ENCODE measurements at regions not wholly inside any gene's neighbourhood (a gene's known extent, or its start where the extent isn't known, plus 50 kb on each side); places are given as distances from the start of the nearest gene placed in this dataset.

DNA sequence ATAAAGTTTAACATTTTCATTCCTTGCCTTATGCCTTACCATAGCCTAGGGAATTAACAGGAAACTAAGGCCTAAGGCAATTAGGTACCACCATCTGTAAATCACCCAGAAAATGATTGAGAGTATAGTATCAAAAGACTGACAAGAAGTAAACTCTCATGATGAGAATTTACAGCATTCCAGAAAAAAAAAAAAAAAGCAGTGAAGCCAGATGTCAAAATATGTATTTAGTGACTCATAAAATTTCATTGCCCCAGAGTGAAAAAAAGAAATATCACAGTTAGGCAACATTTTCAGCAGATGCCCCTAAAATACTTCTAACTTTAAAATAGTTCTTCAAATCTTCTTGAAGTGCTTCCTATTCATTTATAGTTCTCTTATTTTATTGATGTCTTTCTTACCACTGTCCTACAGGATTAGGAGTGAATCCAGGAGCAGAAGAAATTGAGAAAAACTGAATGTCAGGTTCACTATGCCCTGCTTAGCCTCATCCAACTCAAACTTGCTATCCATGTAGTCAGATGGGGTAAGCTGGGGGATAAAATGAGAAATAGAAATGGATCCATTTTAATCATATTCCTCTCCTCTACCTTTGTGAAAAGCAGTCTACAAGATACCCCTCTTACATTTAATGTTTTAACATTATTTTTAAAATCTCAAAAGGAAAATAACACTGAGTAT lies 57.3 kb upstream of the TANK start:
- TF ChIP-seq, protein P1, sequence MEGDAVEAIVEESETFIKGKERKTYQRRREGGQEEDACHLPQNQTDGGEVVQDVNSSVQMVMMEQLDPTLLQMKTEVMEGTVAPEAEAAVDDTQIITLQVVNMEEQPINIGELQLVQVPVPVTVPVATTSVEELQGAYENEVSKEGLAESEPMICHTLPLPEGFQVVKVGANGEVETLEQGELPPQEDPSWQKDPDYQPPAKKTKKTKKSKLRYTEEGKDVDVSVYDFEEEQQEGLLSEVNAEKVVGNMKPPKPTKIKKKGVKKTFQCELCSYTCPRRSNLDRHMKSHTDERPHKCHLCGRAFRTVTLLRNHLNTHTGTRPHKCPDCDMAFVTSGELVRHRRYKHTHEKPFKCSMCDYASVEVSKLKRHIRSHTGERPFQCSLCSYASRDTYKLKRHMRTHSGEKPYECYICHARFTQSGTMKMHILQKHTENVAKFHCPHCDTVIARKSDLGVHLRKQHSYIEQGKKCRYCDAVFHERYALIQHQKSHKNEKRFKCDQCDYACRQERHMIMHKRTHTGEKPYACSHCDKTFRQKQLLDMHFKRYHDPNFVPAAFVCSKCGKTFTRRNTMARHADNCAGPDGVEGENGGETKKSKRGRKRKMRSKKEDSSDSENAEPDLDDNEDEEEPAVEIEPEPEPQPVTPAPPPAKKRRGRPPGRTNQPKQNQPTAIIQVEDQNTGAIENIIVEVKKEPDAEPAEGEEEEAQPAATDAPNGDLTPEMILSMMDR (IDR thresholded peaks at IDR 0.05; ENCODE audit: control extremely low read depth, extremely low read depth): no peak
- no peaks in the 10 kb centered on the region for H3K36me3 ChIP-seq (ENCODE audit: control insufficient read depth in 4 of 4, insufficient read depth in 4 of 4, low read length in 4 of 4)
- no peak overlapping the region for H3K27ac ChIP-seq (ENCODE audit: low read depth in 1 of 2, low read length in 1 of 2)
- no peak for DNase-seq
- no peak overlapping the region for H3K4me3 ChIP-seq
- peaks cover 0 to 15% (median 0%) of the 10 kb centered on the region in 5 donors for H3K4me1 ChIP-seq (ENCODE audit: control insufficient read depth in 5 of 5, insufficient read depth in 5 of 5, low read length in 5 of 5)
- H3K9me3 ChIP-seq (ENCODE audit: control insufficient read depth in 4 of 4, insufficient read depth in 3 of 4, low read length in 3 of 4): no peaks in the 10 kb centered on the region
- H3K27me3 ChIP-seq (ENCODE audit: control insufficient read depth in 3 of 3, insufficient read depth in 3 of 3, low read length in 2 of 3): no peaks in the 10 kb centered on the region
- no peak overlapping the region for H3K9ac ChIP-seq (ENCODE audit: insufficient read depth in 1 of 2, low read length in 2 of 2)
- no peak for ATAC-seq (ENCODE audit: insufficient read depth, low FRiP score)

DNA sequence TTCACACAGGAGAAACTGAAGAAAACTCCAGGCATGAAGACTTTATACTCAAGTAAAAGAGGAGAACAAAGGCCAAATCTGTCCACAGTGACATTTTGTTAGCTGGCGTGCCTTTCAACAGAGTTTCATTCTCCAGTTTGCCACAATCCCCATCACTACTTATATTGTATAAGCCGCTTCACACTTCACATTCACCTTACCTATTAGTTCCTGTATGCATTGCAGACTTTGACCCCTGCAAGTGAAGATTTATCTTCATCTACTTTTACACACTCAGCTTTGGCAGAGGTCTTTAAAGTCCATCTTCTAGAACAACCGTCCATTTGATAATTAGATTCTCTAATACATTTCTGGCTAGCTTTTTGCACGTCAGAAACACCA lies 56.8 kb upstream of the TANK start:
- Histone ChIP-seq H3K4me1 (ENCODE audit: control insufficient read depth in 5 of 5, insufficient read depth in 5 of 5, low read length in 5 of 5) (peaks cover 0 to 15% (median 0%) of the 10 kb centered on the region in 5 donors), H3K27me3 (ENCODE audit: control insufficient read depth in 3 of 3, insufficient read depth in 3 of 3, low read length in 2 of 3) (no peaks in the 10 kb centered on the region), H3K27ac (ENCODE audit: low read depth in 1 of 2, low read length in 1 of 2) (no peak overlapping the region), H3K4me3 (no peak overlapping the region), H3K36me3 (ENCODE audit: control insufficient read depth in 4 of 4, insufficient read depth in 4 of 4, low read length in 4 of 4) (no peaks in the 10 kb centered on the region), H3K9ac (ENCODE audit: insufficient read depth in 1 of 2, low read length in 2 of 2) (no peak overlapping the region), H3K9me3 (ENCODE audit: control insufficient read depth in 4 of 4, insufficient read depth in 3 of 4, low read length in 3 of 4) (no peaks in the 10 kb centered on the region)
- DNase-seq (no peak), ATAC-seq (ENCODE audit: insufficient read depth, low FRiP score) (no peak)
- TF ChIP-seq, protein P1 (IDR thresholded peaks at IDR 0.05; ENCODE audit: control extremely low read depth, extremely low read depth): no peak
- WGBS, 2 donors: 84 to 98% methylated on average over 4 of the region's 4 CpGs

DNA sequence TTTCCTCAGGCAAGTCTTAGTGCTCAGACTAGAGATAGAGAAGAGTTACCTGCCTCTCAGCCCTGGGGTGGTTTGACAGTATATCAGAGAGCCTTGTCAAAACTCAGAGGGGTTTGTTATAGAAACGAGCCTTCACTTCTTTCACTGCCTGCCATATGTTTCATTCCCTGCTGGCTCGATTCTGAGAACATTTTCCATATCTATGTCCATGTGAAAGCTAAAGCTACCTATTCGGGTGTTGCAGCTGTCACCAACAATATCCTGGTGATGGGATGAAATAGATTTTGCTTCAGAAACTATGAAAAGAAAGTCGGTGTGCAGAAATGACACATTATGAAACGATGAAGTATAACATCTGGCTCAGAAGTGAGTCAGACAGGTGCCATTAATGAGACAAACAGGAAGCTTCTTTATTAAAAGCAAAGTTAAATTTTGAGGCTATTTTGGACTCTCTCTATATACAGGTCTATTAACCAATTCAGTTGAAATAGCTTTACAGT lies 56.1 kb upstream of the TANK start:
- H3K27me3 ChIP-seq (ENCODE audit: control insufficient read depth in 3 of 3, insufficient read depth in 3 of 3, low read length in 2 of 3): no peaks in the 10 kb centered on the region
- TF ChIP-seq, protein P1 (IDR thresholded peaks at IDR 0.05; ENCODE audit: control extremely low read depth, extremely low read depth): no peak
- DNase-seq (no peak), ATAC-seq (ENCODE audit: insufficient read depth, low FRiP score) (no peak)
- 74 to 81% methylated on average over 5 of the region's 5 CpGs for WGBS, 2 donors
- no peak overlapping the region for H3K27ac ChIP-seq (ENCODE audit: low read depth in 1 of 2, low read length in 1 of 2)
- no peak overlapping the region for H3K4me3 ChIP-seq
- H3K9ac ChIP-seq (ENCODE audit: insufficient read depth in 1 of 2, low read length in 2 of 2): no peak overlapping the region
- peaks cover 0 to 15% (median 0%) of the 10 kb centered on the region in 5 donors for H3K4me1 ChIP-seq (ENCODE audit: control insufficient read depth in 5 of 5, insufficient read depth in 5 of 5, low read length in 5 of 5)
- no peaks in the 10 kb centered on the region for H3K9me3 ChIP-seq (ENCODE audit: control insufficient read depth in 4 of 4, insufficient read depth in 3 of 4, low read length in 3 of 4)
- H3K36me3 ChIP-seq (ENCODE audit: control insufficient read depth in 4 of 4, insufficient read depth in 4 of 4, low read length in 4 of 4): no peaks in the 10 kb centered on the region

DNA sequence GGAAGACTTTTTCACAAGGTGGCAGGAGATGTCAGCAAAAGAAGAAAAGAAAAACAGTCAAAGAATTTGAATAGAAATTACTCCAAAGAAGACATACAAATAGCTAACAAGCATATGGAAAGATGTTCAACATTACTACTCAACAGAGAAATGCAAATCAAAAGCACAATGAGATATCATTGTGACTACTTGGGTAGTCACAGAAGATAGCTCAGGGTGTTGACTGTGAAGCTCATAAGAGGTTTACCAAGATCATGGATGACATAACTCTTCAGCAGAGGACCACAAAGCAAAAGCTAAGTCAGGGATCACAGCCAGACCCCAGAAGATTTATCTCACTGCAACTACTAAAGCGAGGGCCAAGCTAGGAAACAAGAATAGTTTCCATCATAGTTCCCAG lies 53.0 kb upstream of the TANK start:
- no peaks in the 10 kb centered on the region for H3K4me1 ChIP-seq (ENCODE audit: control insufficient read depth in 5 of 5, insufficient read depth in 5 of 5, low read length in 5 of 5)
- ATAC-seq (ENCODE audit: insufficient read depth, low FRiP score) (no peak), DNase-seq (no peak)
- no peaks in the 10 kb centered on the region for H3K27me3 ChIP-seq (ENCODE audit: control insufficient read depth in 3 of 3, insufficient read depth in 3 of 3, low read length in 2 of 3)
- no peak overlapping the region for H3K4me3 ChIP-seq
- H3K36me3 ChIP-seq (ENCODE audit: control insufficient read depth in 4 of 4, insufficient read depth in 4 of 4, low read length in 4 of 4): no peaks in the 10 kb centered on the region
- H3K9me3 ChIP-seq (ENCODE audit: control insufficient read depth in 4 of 4, insufficient read depth in 3 of 4, low read length in 3 of 4): no peaks in the 10 kb centered on the region
- 94 to 100% methylated on average over 1 of the region's 1 CpG for WGBS, 2 donors
- TF ChIP-seq, protein P1 (IDR thresholded peaks at IDR 0.05; ENCODE audit: control extremely low read depth, extremely low read depth): no peak
- no peak overlapping the region for H3K9ac ChIP-seq (ENCODE audit: insufficient read depth in 1 of 2, low read length in 2 of 2)
- no peak overlapping the region for H3K27ac ChIP-seq (ENCODE audit: low read depth in 1 of 2, low read length in 1 of 2)
